ENCODE measurements at regions not wholly inside any gene's neighbourhood (a gene's known extent, or its start where the extent isn't known, plus 50 kb on each side); places are given as distances from the start of the nearest gene placed in this dataset.

DNA sequence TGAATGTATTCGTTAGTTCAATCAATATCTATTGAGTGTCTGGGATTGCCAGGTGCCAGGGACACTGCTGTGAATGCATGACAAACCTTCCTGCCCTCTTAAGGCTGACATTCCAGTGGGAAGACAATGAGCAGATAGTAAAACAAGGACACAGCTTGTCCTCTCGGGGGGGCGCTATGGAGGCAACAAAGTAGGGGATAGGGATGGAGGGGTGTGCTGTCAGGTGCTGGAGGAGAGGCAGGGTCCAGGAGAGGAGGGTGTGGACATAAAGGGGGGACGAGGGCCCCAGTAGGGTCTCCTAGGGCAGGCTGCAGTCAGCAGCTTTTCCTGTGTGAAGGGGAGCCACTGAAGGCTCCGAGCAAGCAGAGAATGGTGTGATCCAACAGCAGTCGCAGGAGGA, 198.2 kb upstream of the PDE10A start:
- Mint-ChIP-seq H3K27me3 (ENCODE audit: unreplicated experiment) (peaks cover 5% of the 10 kb centered on the region), H3K36me3 (ENCODE audit: unreplicated experiment) (peaks cover 12% of the 10 kb centered on the region), H3K4me3 (ENCODE audit: unreplicated experiment) (no peak overlapping the region), H3K9me3 (ENCODE audit: unreplicated experiment) (peaks cover 12% of the 10 kb centered on the region), H3K27ac (ENCODE audit: unreplicated experiment) (peak overlapping the region; percentile 89), H3K4me1 (ENCODE audit: low read depth, unreplicated experiment) (peaks cover 12% of the 10 kb centered on the region)
- TF ChIP-seq, protein P1, sequence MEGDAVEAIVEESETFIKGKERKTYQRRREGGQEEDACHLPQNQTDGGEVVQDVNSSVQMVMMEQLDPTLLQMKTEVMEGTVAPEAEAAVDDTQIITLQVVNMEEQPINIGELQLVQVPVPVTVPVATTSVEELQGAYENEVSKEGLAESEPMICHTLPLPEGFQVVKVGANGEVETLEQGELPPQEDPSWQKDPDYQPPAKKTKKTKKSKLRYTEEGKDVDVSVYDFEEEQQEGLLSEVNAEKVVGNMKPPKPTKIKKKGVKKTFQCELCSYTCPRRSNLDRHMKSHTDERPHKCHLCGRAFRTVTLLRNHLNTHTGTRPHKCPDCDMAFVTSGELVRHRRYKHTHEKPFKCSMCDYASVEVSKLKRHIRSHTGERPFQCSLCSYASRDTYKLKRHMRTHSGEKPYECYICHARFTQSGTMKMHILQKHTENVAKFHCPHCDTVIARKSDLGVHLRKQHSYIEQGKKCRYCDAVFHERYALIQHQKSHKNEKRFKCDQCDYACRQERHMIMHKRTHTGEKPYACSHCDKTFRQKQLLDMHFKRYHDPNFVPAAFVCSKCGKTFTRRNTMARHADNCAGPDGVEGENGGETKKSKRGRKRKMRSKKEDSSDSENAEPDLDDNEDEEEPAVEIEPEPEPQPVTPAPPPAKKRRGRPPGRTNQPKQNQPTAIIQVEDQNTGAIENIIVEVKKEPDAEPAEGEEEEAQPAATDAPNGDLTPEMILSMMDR (IDR thresholded peaks at IDR 0.05; ENCODE audit: partially characterized antibody, unreplicated experiment): no peak
- DNase-seq: no peak

- Mint-ChIP-seq H3K27me3 (ENCODE audit: unreplicated experiment) (peaks cover 9% of the 10 kb centered on the region), H3K4me1 (ENCODE audit: low read depth, unreplicated experiment) (peaks cover 12% of the 10 kb centered on the region), H3K4me3 (ENCODE audit: unreplicated experiment) (no peak overlapping the region), H3K36me3 (ENCODE audit: unreplicated experiment) (peaks cover 8% of the 10 kb centered on the region), H3K27ac (ENCODE audit: unreplicated experiment) (no peak overlapping the region), H3K9me3 (ENCODE audit: unreplicated experiment) (peaks cover 8% of the 10 kb centered on the region)
- no peak for DNase-seq
- TF ChIP-seq, protein P1 (IDR thresholded peaks at IDR 0.05; ENCODE audit: partially characterized antibody, unreplicated experiment): peak; percentile 43
Measured at GRCh38 chr6:165858586-165858985, 195.5 kb upstream of the PDE10A start.

- no peak for DNase-seq
- peaks cover 6% of the 10 kb centered on the region for H3K36me3 Mint-ChIP-seq (ENCODE audit: unreplicated experiment)
- TF ChIP-seq, protein P1 (IDR thresholded peaks at IDR 0.05; ENCODE audit: partially characterized antibody, unreplicated experiment): no peak
- H3K27ac Mint-ChIP-seq (ENCODE audit: unreplicated experiment): no peak overlapping the region
- peaks cover 8% of the 10 kb centered on the region for H3K4me1 Mint-ChIP-seq (ENCODE audit: low read depth, unreplicated experiment)
- peaks cover 4% of the 10 kb centered on the region for H3K9me3 Mint-ChIP-seq (ENCODE audit: unreplicated experiment)
- H3K4me3 Mint-ChIP-seq (ENCODE audit: unreplicated experiment): no peak overlapping the region
- peaks cover 11% of the 10 kb centered on the region for H3K27me3 Mint-ChIP-seq (ENCODE audit: unreplicated experiment)
Measured at GRCh38 chr6:165855856-165856255, 192.8 kb upstream of the PDE10A start.

DNA sequence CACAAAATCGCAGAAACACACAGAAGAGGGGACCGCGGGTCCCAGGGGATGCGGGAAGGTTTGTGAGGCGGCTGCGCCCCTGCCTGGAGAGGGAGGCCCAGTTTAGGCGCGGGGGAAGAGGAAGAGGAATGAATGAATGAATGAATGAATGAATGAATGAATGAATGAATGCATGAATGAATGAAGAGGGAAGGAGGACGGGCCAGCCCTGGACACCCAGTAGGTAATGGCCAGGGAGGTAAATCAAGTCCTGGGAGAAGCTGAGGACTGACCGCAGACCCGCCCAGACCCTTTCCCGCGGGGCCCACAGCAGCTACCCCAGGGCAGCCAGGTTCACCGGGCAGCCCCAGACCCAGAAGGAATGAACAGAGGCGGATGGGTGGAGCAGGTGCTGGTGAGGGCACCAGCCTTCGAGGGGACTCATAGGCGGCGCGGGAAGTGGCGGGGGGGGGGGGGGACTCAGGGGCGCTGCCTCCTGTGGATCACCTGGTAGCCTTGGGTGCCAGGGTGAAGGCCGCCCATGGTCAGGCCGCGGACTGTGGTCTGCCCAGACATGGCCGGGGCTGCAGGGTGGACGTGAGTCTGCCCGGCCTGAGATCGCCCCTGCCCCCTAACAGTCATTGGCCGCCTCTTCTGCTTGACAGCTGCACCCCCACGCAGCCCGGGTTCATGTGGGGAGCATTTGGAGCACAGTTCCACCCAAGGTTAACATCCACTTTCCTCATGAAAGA, 192.0 kb upstream of the PDE10A start:
- Mint-ChIP-seq H3K9me3 (ENCODE audit: unreplicated experiment) (peaks cover 6% of the 10 kb centered on the region), H3K4me1 (ENCODE audit: low read depth, unreplicated experiment) (peaks cover 9% of the 10 kb centered on the region), H3K36me3 (ENCODE audit: unreplicated experiment) (peaks cover 6% of the 10 kb centered on the region), H3K4me3 (ENCODE audit: unreplicated experiment) (no peak overlapping the region), H3K27me3 (ENCODE audit: unreplicated experiment) (peaks cover 13% of the 10 kb centered on the region), H3K27ac (ENCODE audit: unreplicated experiment) (no peak overlapping the region)
- TF ChIP-seq, protein P1 (IDR thresholded peaks at IDR 0.05; ENCODE audit: partially characterized antibody, unreplicated experiment): no peak
- no peak for DNase-seq

- Mint-ChIP-seq H3K4me1 (ENCODE audit: low read depth, unreplicated experiment) (peaks cover 17% of the 10 kb centered on the region), H3K4me3 (ENCODE audit: unreplicated experiment) (peak overlapping the region; percentile 61), H3K9me3 (ENCODE audit: unreplicated experiment) (peaks cover 7% of the 10 kb centered on the region), H3K36me3 (ENCODE audit: unreplicated experiment) (peaks cover 6% of the 10 kb centered on the region), H3K27me3 (ENCODE audit: unreplicated experiment) (peaks cover 17% of the 10 kb centered on the region), H3K27ac (ENCODE audit: unreplicated experiment) (no peak overlapping the region)
- TF ChIP-seq, protein P1 (IDR thresholded peaks at IDR 0.05; ENCODE audit: partially characterized antibody, unreplicated experiment): no peak
- no peak for DNase-seq
Measured at GRCh38 chr6:165854061-165854862, 191.2 kb upstream of the PDE10A start.
